ENCODE measurements at regions not wholly inside any gene's neighbourhood (a gene's known extent, or its start where the extent isn't known, plus 50 kb on each side); places are given as distances from the start of the nearest gene placed in this dataset.
"Not testable (repeated sequence)": the region's sequence is repeated elsewhere in the genome, so short reads cannot be mapped to it uniquely, and the experiment has no call there.

DNA sequence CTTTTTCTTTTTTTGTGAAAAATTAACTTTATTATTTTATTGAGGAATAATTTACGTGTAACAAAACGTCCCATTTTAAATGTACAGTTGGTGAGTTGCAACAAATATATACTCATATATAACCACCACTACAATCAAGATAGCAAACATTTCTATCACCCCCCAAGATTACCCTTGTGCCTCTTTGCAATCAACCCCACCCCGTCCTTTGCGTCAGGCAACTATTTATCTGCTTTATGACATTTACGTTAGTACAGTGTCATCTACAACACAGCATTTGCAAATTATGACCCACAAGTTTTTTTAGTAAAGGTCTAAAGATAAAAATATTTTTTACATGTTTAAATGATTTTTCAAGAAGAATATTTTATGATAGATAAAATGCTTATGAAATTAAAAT is 485.6 kb upstream of the SOX9 start:
- H3K36me3 ChIP-seq: no peaks in the 10 kb centered on the region
- no peaks in the 10 kb centered on the region for H4K20me1 ChIP-seq
- TF ChIP-seq Cebpa-rat (IDR thresholded peaks at IDR 0.05): no peak
- no peaks in the 10 kb centered on the region for H3K27me3 ChIP-seq
- H3K9ac ChIP-seq: no peak overlapping the region
- no peak overlapping the region for H3K4me2 ChIP-seq
- no peak overlapping the region for H3K27ac ChIP-seq
- no peaks in the 10 kb centered on the region for H3K9me3 ChIP-seq
- H3K4me3 ChIP-seq: no peak overlapping the region
- no peaks in the 10 kb centered on the region for H3K4me1 ChIP-seq

DNA sequence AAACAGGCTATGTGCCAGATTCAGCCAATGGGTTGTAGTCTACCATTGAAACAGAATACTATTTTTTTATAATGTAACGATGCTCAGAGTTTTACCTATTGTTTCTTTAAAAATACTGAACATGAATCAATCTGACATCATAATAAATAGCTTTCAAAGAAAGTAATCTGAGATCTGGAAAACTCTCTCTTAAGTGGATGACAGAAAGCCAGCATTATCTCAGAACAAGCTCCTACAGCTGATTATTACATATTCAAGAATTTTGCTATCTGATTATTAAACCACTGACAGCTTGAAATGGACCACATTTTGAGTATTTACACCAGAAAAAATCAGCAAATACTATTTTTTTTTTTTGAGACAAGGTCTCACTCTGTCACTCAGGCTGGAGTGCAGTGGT is 484.2 kb upstream of the SOX9 start:
- Histone ChIP-seq H3K9me3 (no peaks in the 10 kb centered on the region), H3K9ac (no peak overlapping the region), H3K4me2 (no peak overlapping the region), H3K27ac (no peak overlapping the region), H3K4me1 (no peaks in the 10 kb centered on the region), H4K20me1 (no peaks in the 10 kb centered on the region), H3K36me3 (no peaks in the 10 kb centered on the region), H3K4me3 (no peak overlapping the region), H3K27me3 (no peaks in the 10 kb centered on the region)
- no peak for TF ChIP-seq Cebpa-rat (IDR thresholded peaks at IDR 0.05)

DNA sequence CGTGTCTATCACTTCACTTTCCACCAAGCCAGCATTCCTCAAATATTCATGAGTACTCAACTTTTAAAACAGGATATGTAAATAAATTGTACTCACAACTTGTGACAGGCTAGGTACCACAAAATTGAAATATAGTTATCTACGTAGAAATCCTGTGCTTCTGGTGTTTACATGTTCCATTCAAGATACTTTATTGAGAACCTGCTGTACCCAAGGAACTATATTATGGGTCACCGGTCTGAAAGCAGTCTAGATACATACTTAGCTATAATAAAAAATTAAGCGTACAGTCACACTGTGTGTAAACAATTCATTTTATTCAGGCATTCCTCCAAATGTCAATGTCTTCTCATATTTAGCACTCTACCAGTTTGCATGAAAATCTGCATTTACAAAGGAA is 482.2 kb upstream of the SOX9 start:
- H3K27me3 ChIP-seq: no peaks in the 10 kb centered on the region
- H3K27ac ChIP-seq: no peak overlapping the region
- no peaks in the 10 kb centered on the region for H4K20me1 ChIP-seq
- H3K4me1 ChIP-seq: no peaks in the 10 kb centered on the region
- no peak overlapping the region for H3K9ac ChIP-seq
- TF ChIP-seq Cebpa-rat (IDR thresholded peaks at IDR 0.05): no peak
- H3K4me2 ChIP-seq: no peak overlapping the region
- no peaks in the 10 kb centered on the region for H3K36me3 ChIP-seq
- H3K9me3 ChIP-seq: no peaks in the 10 kb centered on the region
- no peak overlapping the region for H3K4me3 ChIP-seq

DNA sequence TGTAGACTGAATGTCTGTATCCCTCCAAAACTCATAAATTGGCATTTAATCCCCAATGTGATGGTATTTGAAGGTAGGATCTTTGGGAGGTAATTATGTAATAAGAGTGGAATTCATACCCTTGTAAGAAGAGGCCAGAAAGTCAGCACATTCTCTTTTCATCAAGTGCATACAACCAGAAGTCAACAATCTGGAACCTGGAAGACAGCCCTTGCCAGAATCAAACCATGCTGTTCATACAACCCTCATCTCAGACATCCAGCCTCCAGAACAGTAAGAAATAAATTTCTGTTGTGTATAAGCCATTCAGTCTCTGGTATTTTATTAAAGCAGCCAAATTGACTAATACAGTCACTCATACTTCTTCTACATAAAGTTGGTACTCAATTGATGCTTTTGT is 481.0 kb upstream of the SOX9 start:
- H3K4me3 ChIP-seq: no peak overlapping the region
- H3K4me1 ChIP-seq: no peaks in the 10 kb centered on the region
- H4K20me1 ChIP-seq: no peaks in the 10 kb centered on the region
- no peak overlapping the region for H3K4me2 ChIP-seq
- H3K9me3 ChIP-seq: no peaks in the 10 kb centered on the region
- no peak overlapping the region for H3K27ac ChIP-seq
- no peak for TF ChIP-seq Cebpa-rat (IDR thresholded peaks at IDR 0.05)
- H3K27me3 ChIP-seq: no peaks in the 10 kb centered on the region
- H3K36me3 ChIP-seq: no peaks in the 10 kb centered on the region
- H3K9ac ChIP-seq: no peak overlapping the region

DNA sequence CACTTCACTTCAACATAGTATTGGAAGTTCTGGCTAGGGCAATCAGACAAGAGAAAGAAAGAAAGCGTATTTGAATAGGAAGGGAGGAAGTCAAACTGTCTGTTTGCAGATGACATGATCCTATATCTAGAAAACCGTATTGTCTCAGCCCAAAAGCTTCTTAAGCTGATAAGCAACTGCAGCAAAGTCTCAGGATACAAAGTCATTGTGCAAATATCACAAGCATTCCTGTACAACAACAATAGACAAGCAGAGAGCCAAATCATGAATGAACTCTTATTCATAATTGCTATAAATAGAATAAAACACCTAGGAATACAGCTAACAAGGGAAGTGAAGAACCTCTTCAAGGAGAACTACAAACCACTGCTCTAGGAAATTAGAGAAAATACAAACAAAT is 473.9 kb upstream of the SOX9 start:
- H3K4me3 ChIP-seq, H3K9ac ChIP-seq, H3K4me1 ChIP-seq, H3K4me2 ChIP-seq, H3K36me3 ChIP-seq, H4K20me1 ChIP-seq, H3K27ac ChIP-seq, H3K27me3 ChIP-seq: not testable (repeated sequence)
- peaks cover 10% of the 10 kb centered on the region; the same call in 1 of the 2 replicates for H3K9me3 ChIP-seq

DNA sequence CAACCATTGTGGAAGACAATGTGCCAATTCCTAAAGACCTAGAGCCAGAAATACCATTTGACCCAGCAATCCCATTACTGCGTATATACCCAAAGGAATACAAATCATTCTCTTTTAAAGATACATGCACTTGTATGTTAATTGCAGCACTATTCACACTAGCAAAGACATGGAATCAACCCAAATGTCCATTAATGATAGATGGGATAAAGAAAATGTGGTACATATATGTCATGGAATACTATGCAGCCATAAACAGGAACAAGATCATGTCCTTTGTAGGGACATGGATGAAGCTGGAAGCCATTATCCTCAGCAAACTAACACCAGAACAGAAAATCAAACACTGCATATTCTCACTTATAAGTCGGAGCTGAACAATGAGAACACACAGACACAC is 472.5 kb upstream of the SOX9 start:
- H3K4me1 ChIP-seq, H4K20me1 ChIP-seq, H3K4me3 ChIP-seq, H3K27ac ChIP-seq, H3K4me2 ChIP-seq, H3K27me3 ChIP-seq, H3K36me3 ChIP-seq, H3K9ac ChIP-seq: not testable (repeated sequence)
- peaks cover 10% of the 10 kb centered on the region; the same call in 1 of the 2 replicates for H3K9me3 ChIP-seq

DNA sequence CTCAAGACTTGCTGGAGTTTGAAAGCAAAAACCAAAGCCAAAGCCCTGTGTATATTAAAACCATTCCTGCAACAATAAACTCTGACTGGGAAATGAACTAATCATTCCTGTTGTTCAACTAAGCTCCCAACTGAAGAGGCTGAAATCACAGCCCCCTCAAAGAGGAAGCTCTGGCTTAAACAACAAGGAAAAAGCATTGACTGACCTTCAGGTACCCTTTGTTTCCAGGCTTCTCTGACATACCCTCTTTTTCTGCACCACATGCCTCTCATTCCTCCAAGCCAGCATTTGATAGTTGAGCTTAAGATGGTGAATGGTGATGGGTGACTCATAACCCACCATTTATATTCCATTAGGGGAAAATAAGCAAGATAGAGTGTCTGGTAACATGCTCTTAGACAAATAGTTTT is 470.9 kb upstream of the SOX9 start:
- no peak for TF ChIP-seq Cebpa-rat (IDR thresholded peaks at IDR 0.05)
- Histone ChIP-seq H4K20me1 (no peaks in the 10 kb centered on the region), H3K27me3 (no peaks in the 10 kb centered on the region), H3K4me2 (no peak overlapping the region), H3K9ac (no peak overlapping the region), H3K4me1 (no peaks in the 10 kb centered on the region), H3K4me3 (no peak overlapping the region), H3K36me3 (no peaks in the 10 kb centered on the region), H3K9me3 (peaks cover 10% of the 10 kb centered on the region; the same call in 1 of the 2 replicates), H3K27ac (no peak overlapping the region)

DNA sequence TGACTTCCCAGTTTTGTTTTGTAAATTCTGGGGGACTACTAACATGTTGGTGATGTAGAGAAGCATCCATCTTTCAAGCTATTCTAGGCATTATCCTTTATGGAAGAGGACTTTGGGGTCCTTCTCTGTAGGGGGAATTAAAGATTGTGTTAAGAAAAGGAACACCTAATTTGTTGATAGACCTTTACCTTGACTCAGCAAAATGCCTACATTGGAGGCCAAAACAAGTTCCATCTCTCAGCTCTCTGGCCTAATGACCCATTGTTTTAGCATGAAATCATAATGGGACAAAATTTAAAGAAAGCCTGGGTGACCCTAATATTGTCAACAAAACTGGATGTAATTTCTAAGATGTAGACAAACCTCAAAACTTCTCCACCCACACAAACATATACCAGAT is 465.3 kb upstream of the SOX9 start:
- H3K9ac ChIP-seq: no peak overlapping the region
- no peak overlapping the region for H3K4me3 ChIP-seq
- no peaks in the 10 kb centered on the region for H3K9me3 ChIP-seq
- H3K4me2 ChIP-seq: no peak overlapping the region
- TF ChIP-seq Cebpa-rat (IDR thresholded peaks at IDR 0.05): no peak
- no peaks in the 10 kb centered on the region for H3K4me1 ChIP-seq
- no peak overlapping the region for H3K27ac ChIP-seq
- no peaks in the 10 kb centered on the region for H3K36me3 ChIP-seq
- H3K27me3 ChIP-seq: no peaks in the 10 kb centered on the region
- no peaks in the 10 kb centered on the region for H4K20me1 ChIP-seq

DNA sequence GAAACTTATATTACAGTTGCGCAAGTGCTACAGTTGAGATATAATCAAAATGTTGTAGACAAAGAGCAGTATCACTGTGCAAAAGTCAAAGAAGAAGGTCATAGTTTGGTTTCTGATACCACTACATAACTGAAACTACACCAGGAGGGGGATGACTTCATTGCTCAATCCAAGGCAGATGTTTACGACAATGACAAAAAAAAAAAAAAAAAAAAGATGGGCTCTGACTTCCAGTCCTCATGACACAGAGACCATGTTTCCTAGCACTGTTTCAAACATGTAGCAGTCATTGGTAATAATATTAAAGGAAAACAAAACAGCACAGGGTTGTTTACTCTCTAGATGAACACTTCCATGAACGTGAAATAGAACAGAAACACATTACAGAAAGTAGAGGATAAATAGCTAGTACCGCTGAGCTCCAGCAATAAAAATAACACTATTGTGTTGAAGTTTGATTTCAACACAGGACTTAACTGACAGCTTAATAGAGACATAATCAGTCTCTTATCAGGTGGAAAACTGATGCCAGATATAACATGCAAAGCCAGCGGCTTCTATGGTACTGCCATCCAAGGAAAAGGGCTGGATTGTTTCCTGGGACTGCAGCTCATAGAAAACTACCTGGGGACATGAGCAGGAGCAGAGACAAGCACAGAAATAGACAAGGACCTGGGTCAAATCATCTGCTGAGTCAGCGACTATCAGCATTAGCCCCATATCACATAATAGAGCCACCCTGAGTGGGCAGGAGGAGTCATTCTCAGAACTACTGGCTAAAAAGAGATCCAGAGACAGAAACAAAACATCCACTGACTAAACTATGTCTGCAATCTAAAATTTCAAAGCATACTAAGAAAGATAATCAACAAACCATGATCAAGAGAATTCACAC is 463.6 kb upstream of the SOX9 start:
- no peaks in the 10 kb centered on the region for H3K36me3 ChIP-seq
- no peaks in the 10 kb centered on the region for H3K27me3 ChIP-seq
- no peak overlapping the region for H3K4me3 ChIP-seq
- no peak overlapping the region for H3K27ac ChIP-seq
- no peaks in the 10 kb centered on the region for H3K4me1 ChIP-seq
- H3K9me3 ChIP-seq: no peaks in the 10 kb centered on the region
- H4K20me1 ChIP-seq: no peaks in the 10 kb centered on the region
- H3K9ac ChIP-seq: no peak overlapping the region
- H3K4me2 ChIP-seq: no peak overlapping the region
- no peak for TF ChIP-seq Cebpa-rat (IDR thresholded peaks at IDR 0.05)

DNA sequence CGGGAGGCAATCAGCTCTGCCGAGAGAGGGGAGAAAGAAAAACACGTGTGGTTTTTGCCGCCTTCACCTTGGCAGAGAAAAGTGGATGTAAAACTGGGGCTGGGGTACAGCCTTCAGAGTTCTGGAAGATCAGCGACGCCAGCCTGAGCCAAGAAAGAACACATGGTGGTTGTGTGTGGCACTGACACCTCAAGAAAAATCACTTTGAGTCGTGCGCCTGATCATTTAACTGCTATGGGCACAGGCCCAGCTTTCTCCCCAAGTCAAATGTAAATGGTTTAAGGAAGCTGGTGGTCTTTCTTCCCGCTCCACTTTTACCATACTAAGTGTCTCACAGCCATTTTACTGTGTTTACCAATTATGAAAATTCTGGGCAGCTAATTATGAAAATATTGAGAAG is 461.8 kb upstream of the SOX9 start:
- TF ChIP-seq Cebpa-rat (IDR thresholded peaks at IDR 0.05): no peak
- Histone ChIP-seq H3K27me3 (no peaks in the 10 kb centered on the region), H3K4me1 (no peaks in the 10 kb centered on the region), H3K27ac (no peak overlapping the region), H3K36me3 (no peaks in the 10 kb centered on the region), H3K4me2 (no peak overlapping the region), H3K4me3 (no peak overlapping the region), H4K20me1 (no peaks in the 10 kb centered on the region), H3K9ac (no peak overlapping the region), H3K9me3 (no peaks in the 10 kb centered on the region)

DNA sequence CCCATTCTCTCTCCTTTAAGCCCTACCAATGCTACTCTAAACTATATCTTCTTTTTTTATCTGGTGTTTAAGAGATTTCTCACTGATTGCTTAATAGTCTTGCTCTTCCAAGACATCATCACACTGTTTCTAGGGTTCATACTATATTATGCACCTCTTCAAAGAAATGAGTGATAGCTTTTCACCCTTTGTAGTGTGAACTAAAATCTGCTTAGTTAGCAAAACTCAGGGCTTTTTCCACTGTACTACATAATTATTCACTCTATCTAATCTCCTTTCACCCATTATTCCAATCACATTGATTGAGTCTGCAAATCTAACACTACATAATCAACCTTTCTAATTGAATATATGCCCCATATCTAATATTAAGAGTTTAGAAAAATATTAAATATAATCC is 456.0 kb upstream of the SOX9 start:
- H3K27ac ChIP-seq: no peak overlapping the region
- no peak for TF ChIP-seq Cebpa-rat (IDR thresholded peaks at IDR 0.05)
- H4K20me1 ChIP-seq: no peaks in the 10 kb centered on the region

More for the DNA sequence above, 456.0 kb upstream of the SOX9 start:
- no peaks in the 10 kb centered on the region for H3K27me3 ChIP-seq
- no peak overlapping the region for H3K4me2 ChIP-seq
- no peaks in the 10 kb centered on the region for H3K36me3 ChIP-seq
- H3K9ac ChIP-seq: no peak overlapping the region
- H3K4me3 ChIP-seq: no peak overlapping the region
- no peaks in the 10 kb centered on the region for H3K4me1 ChIP-seq
- no peaks in the 10 kb centered on the region for H3K9me3 ChIP-seq
